Putamen (tissue), 1 donor: ENCODE measurements at regions not wholly inside any gene's neighbourhood (a gene's known extent, or its start where the extent isn't known, plus 50 kb on each side); places are given as distances from the start of the nearest gene placed in this dataset.

Experiments
- DNase-seq: peaks from one replicate; pipeline ENCODE4 v3.0.0-alpha.2; 2016; ENCODE audit warnings: low spot score

- DNase-seq = no peak
Observed at GRCh38 chr20:24777746-24778145, 171.3 kb upstream of the CST7 start.

DNA sequence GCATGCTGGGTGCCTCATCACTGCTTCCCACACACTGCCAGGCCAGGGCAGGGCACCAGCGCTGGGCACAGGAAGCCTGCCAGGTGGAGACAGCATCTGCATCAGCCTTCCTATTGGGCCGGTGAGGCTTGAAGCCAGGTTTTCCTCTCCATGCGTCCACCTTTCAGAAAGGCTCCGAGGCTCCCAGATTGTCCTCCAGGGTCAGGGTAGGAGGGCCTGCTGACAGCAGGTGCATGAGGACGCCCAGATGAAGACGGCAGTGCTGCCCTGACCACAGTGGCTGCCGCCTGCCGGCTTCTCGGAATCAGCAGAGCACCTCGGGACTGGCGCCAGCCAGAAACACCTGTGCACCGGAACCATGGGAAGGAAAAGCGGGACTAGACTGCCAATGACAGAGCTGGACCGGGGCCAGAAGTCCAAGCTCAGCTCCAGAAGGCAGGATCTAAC is 170.5 kb upstream of the CST7 start:
- no peak for DNase-seq

DNA sequence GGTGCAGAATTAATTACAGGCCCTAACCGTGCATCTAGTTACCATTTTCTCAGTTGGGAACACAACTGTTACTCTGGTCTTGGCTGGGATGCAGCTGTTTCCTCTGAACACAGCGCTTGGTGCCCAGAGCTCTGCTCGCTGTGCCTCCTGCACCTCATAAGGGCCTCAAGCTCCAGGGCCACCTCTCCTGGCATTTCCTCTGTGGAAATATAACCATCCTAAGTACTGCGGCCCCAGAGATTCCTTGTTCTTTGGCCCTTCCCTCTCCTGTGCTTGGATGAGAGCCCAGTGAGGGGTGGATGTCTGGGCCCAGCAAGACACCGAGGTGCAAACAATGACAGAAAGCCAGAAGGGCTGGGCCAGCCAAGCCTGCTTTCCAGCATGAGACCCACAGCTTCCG is 169.9 kb upstream of the CST7 start:
- DNase-seq = no peak

- DNase-seq = no peak
Observed at GRCh38 chr20:24779946-24780345, 169.1 kb upstream of the CST7 start.

GRCh38 chr20:24780674-24781417 is 168.2 kb upstream of the CST7 start:
- DNase-seq = no peak

DNA sequence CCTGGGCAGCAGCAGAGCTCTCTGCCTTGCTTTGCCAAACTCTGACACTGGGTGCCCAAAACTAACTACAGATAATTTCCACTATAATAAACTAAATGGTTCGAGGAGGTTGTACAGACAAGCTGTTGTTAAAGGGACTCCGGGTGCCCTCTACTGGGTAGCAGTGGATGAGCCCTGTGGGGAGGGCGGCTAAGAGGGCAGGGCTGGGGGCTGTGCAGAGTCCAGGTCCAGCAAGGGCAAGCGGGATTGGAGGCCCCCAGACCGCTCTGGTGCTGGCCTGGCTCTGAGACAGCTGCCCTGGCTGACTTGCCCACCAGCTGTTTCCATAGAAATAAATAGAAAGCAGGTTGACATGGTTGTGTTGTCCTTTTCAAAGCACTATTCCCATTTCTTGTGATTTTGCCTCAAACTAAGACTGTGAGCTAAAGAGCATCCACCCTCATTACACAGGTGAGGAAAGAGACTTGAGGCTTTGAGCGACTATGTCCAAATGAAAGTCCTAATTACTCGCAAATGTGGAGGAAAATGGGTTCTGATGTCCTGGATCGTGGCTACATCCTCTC is 167.6 kb upstream of the CST7 start:
- peak; percentile 46 for DNase-seq

DNA sequence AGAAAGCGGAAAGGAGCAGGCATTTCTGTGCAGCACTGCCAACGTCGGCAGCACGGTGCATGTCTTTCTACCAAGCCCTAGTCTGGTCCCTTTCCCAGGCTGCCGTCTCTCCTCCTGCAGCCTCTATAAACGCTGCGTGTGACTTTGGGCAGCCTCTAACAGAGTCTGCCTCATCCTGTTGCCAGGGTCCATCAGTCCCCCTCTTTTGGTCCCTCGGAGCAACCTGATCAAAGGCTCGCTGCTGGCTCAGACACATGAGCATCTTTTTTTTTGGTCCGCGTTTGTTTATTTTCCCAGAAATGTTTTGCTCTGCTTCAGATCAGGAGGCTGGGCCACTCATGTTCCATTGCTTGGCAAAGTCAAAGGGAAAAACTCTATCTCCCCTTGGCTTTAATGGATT is 166.8 kb upstream of the CST7 start:
- DNase-seq = no peak

- no peak for DNase-seq
Observed at GRCh38 chr20:24782801-24783630, 166.1 kb upstream of the CST7 start.

DNA sequence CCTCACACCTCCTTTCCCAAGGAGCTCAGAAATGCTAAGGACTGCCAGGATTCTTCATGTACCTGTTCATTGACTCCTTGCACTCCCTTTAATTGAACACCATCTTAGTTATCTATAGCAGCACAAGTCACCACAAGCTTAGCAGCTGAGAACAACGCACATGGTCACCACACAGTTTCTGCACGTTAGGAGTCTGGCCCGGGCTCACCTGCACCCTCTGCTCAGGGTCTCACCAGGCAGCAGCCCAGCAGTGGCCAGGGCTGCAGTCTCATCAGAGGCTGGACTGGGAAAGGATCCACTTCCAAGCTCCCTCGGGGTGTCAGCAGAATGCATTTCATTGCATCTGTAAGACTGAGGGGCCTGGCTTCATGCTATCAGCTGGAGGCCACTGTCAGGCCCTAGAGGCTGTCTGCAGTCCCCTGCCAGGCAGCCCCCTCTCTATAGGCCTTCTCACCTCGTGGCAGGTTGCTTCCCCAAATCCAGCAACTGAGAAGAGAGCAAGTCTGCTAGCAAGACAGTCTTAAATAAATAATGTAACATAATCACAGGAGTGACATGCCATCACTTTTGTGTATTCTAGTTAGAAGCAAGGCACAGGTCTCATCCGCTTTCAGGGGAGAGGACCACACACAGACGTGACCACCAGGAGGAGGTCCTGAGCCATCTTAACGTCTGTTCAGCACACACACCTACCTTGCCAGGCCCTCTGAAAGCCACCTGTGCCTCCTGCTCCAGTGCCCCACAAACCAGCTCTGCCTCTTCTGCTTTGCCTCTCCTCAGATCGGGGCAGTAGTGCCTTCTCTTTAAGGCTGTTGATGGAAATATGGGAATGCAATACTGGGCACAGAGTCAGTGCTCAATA is 165.2 kb upstream of the CST7 start:
- no peak for DNase-seq

DNA sequence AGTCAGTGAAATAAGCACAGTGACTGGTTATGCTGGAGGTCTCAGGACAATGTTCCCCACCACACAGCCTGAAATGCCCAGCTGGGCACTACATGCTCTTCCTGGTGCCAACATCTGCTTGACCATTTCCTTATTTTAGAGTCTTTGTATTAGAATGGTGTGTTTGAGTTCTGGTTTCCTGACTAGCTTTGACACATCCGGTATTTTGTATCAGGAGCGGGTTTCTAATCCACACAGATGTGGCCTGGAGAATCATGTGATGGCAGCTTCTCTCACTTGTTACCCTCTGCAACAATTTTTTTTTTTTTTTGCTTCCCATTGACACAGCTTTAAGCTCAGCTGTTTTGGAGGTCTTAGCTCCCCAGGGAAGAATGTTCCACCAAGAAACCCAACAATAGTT is 164.5 kb upstream of the CST7 start:
- no peak for DNase-seq

DNA sequence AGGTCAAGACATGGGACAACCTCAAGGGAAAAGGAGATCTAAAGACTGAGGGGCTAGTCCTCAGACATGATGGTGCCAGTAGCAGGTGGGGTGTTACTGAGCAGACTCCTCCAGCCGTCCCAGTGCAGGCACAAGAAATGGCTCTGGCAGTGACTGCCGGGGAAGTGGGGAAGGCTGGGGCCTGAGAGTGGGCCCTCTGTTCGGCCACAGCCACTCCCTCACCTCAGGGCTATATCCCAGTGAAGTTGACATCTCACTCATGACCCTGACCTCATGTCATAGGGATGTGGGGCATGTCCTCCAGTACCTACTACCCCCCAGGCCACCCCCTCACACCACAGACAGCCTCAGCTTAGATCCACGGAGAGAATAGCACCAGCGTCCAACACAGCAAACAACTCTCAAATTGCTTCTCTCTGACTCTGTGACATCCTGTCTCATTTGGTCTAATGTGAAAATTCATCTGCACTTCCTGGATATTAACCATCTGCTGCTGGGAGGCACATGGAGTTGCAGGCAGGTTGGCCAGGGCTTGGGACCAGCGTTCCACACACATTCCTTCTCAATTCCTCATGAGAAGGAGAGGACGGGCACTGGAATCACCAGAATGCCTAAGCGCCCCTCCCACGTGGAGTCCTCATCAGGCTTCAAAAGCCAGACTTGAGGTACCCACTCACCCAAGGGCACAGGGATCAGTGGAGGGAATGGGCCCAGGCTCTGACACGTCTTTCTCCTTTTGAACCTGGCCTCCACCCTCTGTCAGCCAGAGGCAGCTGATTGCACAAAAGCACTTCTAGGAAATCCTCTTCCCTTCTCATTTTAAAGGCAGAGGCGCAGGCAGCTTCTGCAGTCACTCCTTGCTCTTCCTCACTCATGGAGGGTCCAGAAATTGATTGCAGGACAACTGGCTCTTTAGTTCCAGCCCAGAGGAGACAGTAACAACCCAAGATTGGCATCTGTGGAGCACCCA is 163.6 kb upstream of the CST7 start:
- DNase-seq = no peak

DNA sequence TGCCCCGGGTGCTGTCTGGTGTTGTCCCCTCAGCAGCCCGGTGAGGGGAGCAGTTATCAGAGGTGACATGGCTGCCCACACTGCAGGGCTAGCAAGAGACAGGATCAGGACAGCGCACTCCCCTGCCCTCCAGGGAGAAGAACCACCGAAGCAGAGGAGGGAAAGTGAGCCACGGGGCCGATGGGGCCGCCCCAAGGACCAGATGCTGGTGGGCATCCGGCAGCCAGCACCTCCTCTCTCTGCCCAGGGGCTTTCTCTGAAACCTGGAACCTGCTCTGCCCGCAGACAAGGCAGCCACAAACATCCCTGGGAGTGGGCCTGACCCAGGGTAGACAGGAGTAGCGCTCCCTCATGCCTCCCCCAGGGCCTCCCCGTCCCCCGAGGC is 163.0 kb upstream of the CST7 start:
- no peak for DNase-seq

DNA sequence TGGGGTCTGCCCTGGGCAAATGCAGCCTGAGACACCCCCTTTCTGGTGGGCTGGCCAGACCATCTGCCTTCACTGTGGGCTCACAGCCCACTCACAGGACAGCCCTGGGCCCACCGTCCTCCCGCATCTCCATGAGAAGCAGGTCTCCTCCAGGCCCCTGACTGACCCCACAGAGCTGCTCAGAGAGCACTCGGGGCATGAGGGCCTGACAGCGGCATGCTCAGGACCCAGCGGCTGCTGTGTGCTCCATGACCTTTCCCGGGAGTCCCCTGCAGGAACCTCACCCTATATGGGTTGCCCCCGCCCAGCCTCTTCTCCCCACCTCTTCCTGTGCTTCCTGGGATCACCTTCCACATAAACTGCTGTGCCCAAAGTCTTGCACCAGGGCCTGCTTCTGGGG is 162.4 kb upstream of the CST7 start:
- DNase-seq = no peak

DNA sequence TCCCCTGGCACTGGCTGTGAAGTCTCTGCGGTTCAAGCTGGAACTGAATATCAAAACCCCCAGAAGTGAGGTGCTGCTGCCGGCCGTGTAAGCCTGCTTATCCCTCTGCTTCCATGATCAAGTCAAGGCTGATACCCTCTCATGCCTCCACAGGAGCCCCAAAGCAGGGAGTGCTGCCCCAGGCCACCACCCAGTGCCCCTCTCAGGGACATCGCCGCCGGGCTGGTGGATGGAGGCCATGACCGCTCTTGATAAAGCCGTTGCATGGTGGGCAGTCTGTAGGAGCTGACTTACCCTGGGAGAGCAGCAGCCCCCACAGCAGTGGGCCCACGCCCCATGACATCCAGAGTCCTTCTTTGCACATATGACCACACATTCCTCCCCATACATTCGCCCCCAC is 162.0 kb upstream of the CST7 start:
- no peak for DNase-seq

DNA sequence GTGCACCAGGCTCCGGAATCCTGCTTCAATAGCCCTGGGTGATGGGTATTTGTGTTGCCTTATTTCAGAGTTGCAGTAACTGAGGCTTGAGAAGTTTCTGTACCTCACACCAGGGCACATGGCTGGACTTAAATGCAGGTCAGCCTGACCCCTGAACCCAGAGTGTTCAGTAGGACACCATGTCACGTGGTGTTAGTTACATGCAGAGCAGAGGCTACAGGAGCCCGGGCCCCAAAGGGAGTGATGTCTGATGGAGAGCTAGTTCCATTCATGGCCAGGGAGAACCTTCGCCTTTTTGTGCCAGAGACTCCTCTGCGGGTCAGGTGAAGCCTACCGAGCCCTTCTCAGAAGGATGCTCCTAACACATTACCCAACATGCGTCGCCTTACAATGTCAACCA is 161.4 kb upstream of the CST7 start:
- DNase-seq = no peak

DNA sequence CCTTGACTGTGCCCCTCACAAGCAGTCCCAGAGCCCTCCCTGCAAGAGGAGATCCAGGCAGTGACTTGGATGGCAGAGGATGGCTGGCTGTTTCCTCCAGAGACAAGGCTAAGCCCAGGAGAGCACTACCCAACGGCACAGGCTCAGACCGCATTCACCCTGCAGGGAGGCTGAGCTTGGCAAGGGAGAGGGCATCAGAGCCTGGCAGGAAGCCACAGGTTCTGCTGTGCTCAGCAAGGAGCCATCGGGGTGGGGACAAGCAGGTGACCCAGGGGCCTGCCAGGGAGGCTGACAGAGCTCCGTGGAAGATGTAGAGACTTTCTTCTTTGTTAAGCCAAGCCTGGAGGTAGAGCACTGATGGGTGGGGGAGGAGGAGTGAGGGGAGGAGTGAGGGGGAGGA is 159.2 kb upstream of the CST7 start:
- DNase-seq = no peak

DNA sequence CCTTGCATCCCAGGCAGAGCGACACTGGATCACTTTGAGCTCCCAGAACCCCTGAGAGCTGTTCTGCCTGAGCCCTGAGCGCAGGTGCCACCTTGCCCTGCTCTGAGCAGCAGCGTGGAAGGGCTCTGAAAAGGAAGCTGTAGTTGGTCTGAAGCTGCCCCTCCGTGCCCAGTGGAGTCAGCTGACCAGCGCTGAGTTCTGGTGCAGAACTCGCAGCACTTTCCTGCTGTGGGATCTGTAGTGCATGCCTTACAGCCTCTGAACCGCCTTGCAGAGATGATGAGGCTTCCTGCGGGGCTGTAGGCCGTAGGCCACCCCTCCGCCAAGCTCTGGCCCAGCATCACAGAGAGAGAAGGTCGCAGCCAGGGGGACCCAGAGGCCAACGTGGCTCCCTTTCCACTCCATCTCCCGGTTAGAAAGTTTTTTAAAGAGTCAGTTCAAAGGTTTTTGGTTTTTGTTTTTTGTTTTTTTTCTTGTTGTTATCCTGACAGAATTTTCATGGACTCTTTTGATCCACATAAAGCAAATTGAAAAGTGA is 158.3 kb upstream of the CST7 start:
- DNase-seq = no peak

- DNase-seq = no peak
Observed at GRCh38 chr20:24791953-24792352, 157.1 kb upstream of the CST7 start.

- no peak for DNase-seq
Observed at GRCh38 chr20:24792641-24793495, 156.2 kb upstream of the CST7 start.

- DNase-seq = no peak
Observed at GRCh38 chr20:24795436-24795835, 153.6 kb upstream of the CST7 start.
